RWPE1 (cell line): ENCODE measurements at regions not wholly inside any gene's neighbourhood (a gene's known extent, or its start where the extent isn't known, plus 50 kb on each side); places are given as distances from the start of the nearest gene placed in this dataset.
"Not testable (repeated sequence)": the region's sequence is repeated elsewhere in the genome, so short reads cannot be mapped to it uniquely, and the experiment has no call there.

Experiments used
- CTCF ChIA-PET: fragments of 350-600 bp; sonication (Branson Sonifier 250); formaldehyde crosslinking; extraction: SDS; loops from one replicate; lab custom pipeline; 2021; lab: Yijun Ruan, JAX
- POLR2A ChIA-PET: fragments of 400-600 bp; formaldehyde crosslinking; extraction: SDS; loops from one replicate; lab custom pipeline; 2020; ENCODE audit warnings: antibody characterized with exemption; ENCODE audit not compliant: low non-redundant PET; lab: Yijun Ruan, JAX
- DNase-seq: peaks from one replicate; pipeline ENCODE4 v3.0.0; 2012; ENCODE audit warnings: low spot score
- H3K27ac ChIP-seq: fragments of 450-650 bp; 2 replicates; pipeline ENCODE4 v1.5.1; 2017
- TF ChIP-seq, protein P1 (sequence below): fragments of 450-650 bp; conservative IDR thresholded peaks from 2 replicates; pipeline ENCODE4 v1.5.1; 2017; ENCODE audit warnings: low read depth, mild to moderate bottlenecking

- DNase-seq, POLR2A ChIA-PET, H3K27ac ChIP-seq, CTCF ChIA-PET: not testable (repeated sequence)
These were observed 182.5 kb upstream of the FAM20C start for GRCh38 chr7:9919-10318.

DNA sequence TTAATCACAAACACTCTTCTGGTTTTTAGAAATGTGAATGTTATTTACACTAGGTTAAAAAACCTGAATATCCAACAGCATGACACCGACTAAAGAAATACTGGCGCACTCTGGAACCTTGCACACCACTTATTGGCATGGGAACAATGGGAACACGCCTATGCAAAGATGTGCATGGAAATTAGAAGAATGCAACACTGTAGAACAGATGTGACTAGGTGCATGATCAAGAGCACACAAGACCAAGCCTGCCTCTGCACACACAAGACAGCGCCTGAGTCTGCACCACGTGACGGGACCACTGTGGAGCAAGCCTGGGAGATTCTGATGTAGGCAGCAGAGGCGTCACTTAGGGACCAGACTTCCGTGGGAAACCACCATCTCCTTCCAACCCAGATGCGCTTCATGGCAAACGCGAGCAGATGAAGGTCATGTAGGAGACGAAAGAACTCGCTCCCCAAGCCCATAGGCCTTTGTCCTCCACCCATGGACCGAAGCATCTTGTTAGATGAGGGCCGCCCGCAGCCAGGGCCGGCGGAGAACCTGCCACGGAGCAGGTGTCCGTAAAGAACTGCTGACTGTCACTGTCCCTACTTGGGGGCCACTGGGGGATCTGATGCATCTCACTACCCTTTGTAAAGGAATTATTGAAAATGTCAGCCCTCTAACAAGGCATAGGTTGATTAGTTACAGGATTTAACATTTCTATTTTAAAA lies 159.6 kb upstream of the FAM20C start:
- CTCF ChIA-PET, H3K27ac ChIP-seq, DNase-seq, POLR2A ChIA-PET: not testable (repeated sequence)

DNA sequence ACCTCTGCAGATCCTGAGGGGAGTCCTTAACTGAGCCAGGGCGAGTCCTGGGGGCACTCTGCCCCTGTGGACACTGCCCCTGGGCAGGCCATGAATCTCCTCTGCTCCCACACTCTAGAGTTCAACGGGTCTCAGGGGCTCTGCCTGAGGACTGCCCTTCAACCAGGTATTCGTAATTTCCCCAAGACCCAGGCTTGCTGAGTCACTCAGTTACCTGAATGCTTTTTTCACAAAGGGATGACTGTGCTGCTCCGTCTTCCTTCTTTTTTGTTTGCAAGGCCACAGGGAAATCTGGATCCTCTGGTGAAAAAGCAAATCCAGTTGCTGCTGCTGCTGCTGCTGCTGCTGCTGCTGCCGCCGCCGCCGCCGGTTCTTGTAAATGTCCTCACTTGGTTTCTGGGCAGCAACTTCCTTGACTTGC lies 157.2 kb upstream of the FAM20C start:
- CTCF ChIA-PET, H3K27ac ChIP-seq, POLR2A ChIA-PET, DNase-seq: not testable (repeated sequence)

DNA sequence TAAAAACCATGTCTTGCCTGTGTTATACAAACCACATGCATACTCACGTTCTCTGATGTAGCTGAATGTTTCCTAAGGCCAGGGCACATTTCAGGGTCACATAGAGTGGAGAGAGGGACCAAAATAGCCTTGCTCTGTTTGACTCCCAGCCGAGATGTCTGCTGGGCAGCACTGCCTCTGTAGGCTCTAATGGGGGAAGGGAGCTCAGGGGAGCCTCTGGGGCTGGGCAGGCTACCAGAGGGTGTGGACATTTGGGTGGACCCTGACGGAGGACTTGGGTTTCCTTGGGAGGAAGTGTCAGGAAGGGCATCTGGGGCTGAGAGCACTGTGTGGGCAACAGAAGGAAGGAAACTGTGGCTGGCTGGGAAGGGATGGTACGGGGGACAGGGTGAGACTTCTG lies 155.8 kb upstream of the FAM20C start:
- H3K27ac ChIP-seq, POLR2A ChIA-PET, DNase-seq, CTCF ChIA-PET: not testable (repeated sequence)

- POLR2A ChIA-PET, CTCF ChIA-PET, DNase-seq, H3K27ac ChIP-seq: not testable (repeated sequence)
These were observed 154.7 kb upstream of the FAM20C start for GRCh38 chr7:37656-38055.

DNA sequence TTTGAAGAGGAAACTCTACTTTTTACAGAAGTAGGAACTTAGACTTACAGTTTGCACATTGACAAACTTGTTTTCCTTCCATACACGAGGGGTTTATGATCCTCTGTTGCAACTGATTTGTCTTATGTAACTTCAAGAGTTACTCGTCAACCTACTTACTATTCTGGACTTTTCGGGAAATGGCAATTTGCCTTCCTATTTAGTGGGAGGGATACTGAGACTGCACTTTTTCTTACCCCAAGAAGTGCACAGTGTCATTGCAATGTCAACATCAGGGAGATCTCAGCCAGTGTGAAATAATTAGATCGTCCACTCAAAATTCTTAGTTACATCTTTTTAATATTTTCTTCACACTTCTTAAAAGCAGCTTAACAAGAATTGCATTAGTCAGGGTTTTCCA lies 153.9 kb upstream of the FAM20C start:
- DNase-seq, POLR2A ChIA-PET, H3K27ac ChIP-seq, CTCF ChIA-PET: not testable (repeated sequence)

GRCh38 chr7:39984-40740 lies 152.2 kb upstream of the FAM20C start:
- POLR2A ChIA-PET, H3K27ac ChIP-seq, DNase-seq, CTCF ChIA-PET: not testable (repeated sequence)

GRCh38 chr7:40799-41750 lies 151.3 kb upstream of the FAM20C start:
- TF ChIP-seq, protein P1, sequence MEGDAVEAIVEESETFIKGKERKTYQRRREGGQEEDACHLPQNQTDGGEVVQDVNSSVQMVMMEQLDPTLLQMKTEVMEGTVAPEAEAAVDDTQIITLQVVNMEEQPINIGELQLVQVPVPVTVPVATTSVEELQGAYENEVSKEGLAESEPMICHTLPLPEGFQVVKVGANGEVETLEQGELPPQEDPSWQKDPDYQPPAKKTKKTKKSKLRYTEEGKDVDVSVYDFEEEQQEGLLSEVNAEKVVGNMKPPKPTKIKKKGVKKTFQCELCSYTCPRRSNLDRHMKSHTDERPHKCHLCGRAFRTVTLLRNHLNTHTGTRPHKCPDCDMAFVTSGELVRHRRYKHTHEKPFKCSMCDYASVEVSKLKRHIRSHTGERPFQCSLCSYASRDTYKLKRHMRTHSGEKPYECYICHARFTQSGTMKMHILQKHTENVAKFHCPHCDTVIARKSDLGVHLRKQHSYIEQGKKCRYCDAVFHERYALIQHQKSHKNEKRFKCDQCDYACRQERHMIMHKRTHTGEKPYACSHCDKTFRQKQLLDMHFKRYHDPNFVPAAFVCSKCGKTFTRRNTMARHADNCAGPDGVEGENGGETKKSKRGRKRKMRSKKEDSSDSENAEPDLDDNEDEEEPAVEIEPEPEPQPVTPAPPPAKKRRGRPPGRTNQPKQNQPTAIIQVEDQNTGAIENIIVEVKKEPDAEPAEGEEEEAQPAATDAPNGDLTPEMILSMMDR, result no peak
- no peak for DNase-seq
- CTCF ChIA-PET, result interaction anchor here (0.9 kb wide), 1 partner anchor 227 kb away, joined by 3 read pairs; no protein-coding TSS in a partner anchor
- no peak overlapping the region for H3K27ac ChIP-seq
- POLR2A ChIA-PET, result no interaction called here

DNA sequence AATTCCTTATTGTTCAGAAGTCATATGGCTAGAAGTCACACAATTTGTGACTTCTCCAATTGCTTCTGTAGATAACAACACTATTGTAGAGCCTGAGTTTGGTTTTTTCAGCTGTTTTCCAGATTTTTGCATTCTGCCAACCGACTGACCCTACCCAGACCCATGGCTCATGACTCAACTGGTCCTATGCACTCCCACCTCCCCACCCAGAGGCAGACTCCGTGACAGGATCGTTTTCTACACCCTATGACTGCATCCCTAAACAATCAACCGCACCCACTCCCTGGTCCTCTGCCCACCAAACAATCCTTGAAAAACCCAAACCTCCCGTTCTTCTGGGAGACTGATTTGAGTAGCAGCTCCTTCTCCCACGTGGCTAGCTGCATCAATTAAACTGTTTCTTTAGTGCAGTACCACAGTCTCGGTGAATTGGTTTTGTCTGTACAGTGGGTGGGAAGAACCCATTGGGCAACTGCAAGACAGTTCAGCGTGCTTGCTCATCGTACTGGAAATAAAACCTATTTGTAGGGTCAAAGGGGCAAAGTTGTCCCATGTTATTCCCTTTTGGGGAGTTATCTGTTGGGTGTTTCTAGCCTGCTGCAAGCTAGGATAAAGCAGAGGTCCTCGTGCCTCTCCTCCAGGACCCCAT lies 150.3 kb upstream of the FAM20C start:
- POLR2A ChIA-PET, result no interaction called here
- CTCF ChIA-PET, result interaction anchor here (0.7 to 0.9 kb wide), 2 partner anchors 22 to 226 kb away, joined by 3 to 5 read pairs; no protein-coding TSS in a partner anchor
- H3K27ac ChIP-seq, result no peak overlapping the region
- DNase-seq, result no peak
- TF ChIP-seq, protein P1, result no peak
